ENCODE measurements at regions not wholly inside any gene's neighbourhood (a gene's known extent, or its start where the extent isn't known, plus 50 kb on each side); places are given as distances from the start of the nearest gene placed in this dataset.

GRCh38 chr13:85896516-85897450 is 97.6 kb upstream of the SLITRK6 start:
- no peak for DNase-seq

GRCh38 chr13:85887406-85887805 is 88.2 kb upstream of the SLITRK6 start:
- DNase-seq, result no peak

GRCh38 chr13:85879014-85879413 is 79.8 kb upstream of the SLITRK6 start:
- no peak for DNase-seq

GRCh38 chr13:85864963-85865530 is 65.8 kb upstream of the SLITRK6 start:
- DNase-seq, result no peak

GRCh38 chr13:85853901-85854663 is 54.9 kb upstream of the SLITRK6 start:
- DNase-seq, result no peak

- DNase-seq, result no peak
These were observed 54.1 kb upstream of the SLITRK6 start for GRCh38 chr13:85853161-85853894.
